ENCODE measurements at regions not wholly inside any gene's neighbourhood (a gene's known extent, or its start where the extent isn't known, plus 50 kb on each side); places are given as distances from the start of the nearest gene placed in this dataset.

- TF ChIP-seq JUND (IDR thresholded peaks at IDR 0.05; ENCODE audit: low read length) = no peak
- TF ChIP-seq BRCA1 (IDR thresholded peaks at IDR 0.05; ENCODE audit: low read depth, low read length) = no peak
- no peak for TF ChIP-seq ASH2L (IDR thresholded peaks at IDR 0.05; ENCODE audit: low read length)
Observed at GRCh38 chr9:16970321-16970720, 99.9 kb upstream of the BNC2 start (continued).

Measured in H1 (cell line).